SK-N-SH treated with all-trans-retinoic acid at 6 μM for 48 hours (cell line): ENCODE measurements at regions not wholly inside any gene's neighbourhood (a gene's known extent, or its start where the extent isn't known, plus 50 kb on each side); places are given as distances from the start of the nearest gene placed in this dataset.

Experiments
- CSDC2 ChIP-seq: fragments of 250-450 bp; sonication (Bioruptor Pico); IDR thresholded peaks from 2 replicates; pipeline ENCODE4 v1.5.0; 2020; ENCODE audit warnings: mild to moderate bottlenecking, moderate library complexity
- OSR1 ChIP-seq: fragments of 250-450 bp; sonication (Bioruptor Pico); IDR thresholded peaks from 2 replicates; pipeline ENCODE4 v1.8.0; 2022; ENCODE audit warnings: moderate library complexity, mild to moderate bottlenecking, inconsistent platforms
- PPARA ChIP-seq: fragments of 250-450 bp; sonication (Bioruptor Pico); IDR thresholded peaks from 2 replicates; pipeline ENCODE4 v1.5.0; 2020; ENCODE audit warnings: mild to moderate bottlenecking, borderline replicate concordance
- RARB ChIP-seq: fragments of 250-450 bp; sonication (Bioruptor Pico); IDR thresholded peaks from 2 replicates; pipeline ENCODE4 v1.8.0; 2021; ENCODE audit warnings: mild to moderate bottlenecking, moderate library complexity
- ZC3H10 ChIP-seq: fragments of 250-450 bp; sonication (Bioruptor Pico); IDR thresholded peaks from 2 replicates; pipeline ENCODE4 v1.5.1; 2021; ENCODE audit warnings: mild to moderate bottlenecking, moderate library complexity
- ZFP3 ChIP-seq: fragments of 250-450 bp; sonication (Bioruptor Pico); IDR thresholded peaks from 2 replicates; pipeline ENCODE4 v1.5.0; 2020; ENCODE audit warnings: mild to moderate bottlenecking, moderate library complexity
- ZFP30 ChIP-seq: fragments of 450-650 bp; formaldehyde crosslinking; IDR thresholded peaks from 2 replicates; pipeline ENCODE4 v1.5.0; 2022; ENCODE audit warnings: mild to moderate bottlenecking, moderate library complexity
- TF ChIP-seq, protein P1 (sequence below): fragments of 250-450 bp; sonication (Bioruptor Pico); IDR thresholded peaks from 2 replicates; pipeline ENCODE4 v1.8.0; 2020; ENCODE audit warnings: mild to moderate bottlenecking, moderate library complexity, borderline replicate concordance
- TF ChIP-seq, protein P2 (sequence below): fragments of 250-450 bp; sonication (Bioruptor Pico); IDR thresholded peaks from 2 replicates; pipeline ENCODE4 v1.8.0; 2021; ENCODE audit warnings: low read depth, mild to moderate bottlenecking, moderate library complexity, borderline replicate concordance
- TF ChIP-seq, protein P3 (sequence below): fragments of 250-450 bp; sonication (Bioruptor Pico); IDR thresholded peaks from 2 replicates; pipeline ENCODE4 v1.5.0; 2020; ENCODE audit warnings: mild to moderate bottlenecking, moderate library complexity

DNA sequence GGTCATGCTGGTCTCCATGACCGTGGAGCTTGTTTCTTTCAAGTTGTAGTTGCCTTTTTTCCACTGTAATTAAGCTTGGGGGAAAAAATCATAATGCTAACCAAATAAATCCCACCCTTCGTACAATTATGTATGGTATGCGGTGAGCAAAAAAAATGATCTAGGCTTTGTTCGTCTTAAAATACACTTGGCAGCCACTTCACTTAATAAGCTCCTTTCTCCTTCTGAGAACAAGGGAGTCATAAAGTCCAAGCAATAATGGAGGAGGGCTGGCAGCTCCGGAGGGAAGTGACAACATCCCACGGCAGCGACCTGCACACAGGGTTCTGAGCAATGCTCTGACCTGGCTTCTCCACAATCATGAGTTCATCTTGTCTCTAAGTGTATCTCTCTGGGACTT lies 91.2 kb upstream of the KLHL29 start:
- TF ChIP-seq ZFP3 (CRISPR knock-in tag) (no peak), ZC3H10 (CRISPR knock-in tag) (no peak), PPARA (CRISPR knock-in tag) (no peak), RARB (CRISPR knock-in tag) (no peak), CSDC2 (CRISPR knock-in tag) (no peak), OSR1 (CRISPR knock-in tag) (no peak), ZFP30 (no peak)
- TF ChIP-seq, protein P1, sequence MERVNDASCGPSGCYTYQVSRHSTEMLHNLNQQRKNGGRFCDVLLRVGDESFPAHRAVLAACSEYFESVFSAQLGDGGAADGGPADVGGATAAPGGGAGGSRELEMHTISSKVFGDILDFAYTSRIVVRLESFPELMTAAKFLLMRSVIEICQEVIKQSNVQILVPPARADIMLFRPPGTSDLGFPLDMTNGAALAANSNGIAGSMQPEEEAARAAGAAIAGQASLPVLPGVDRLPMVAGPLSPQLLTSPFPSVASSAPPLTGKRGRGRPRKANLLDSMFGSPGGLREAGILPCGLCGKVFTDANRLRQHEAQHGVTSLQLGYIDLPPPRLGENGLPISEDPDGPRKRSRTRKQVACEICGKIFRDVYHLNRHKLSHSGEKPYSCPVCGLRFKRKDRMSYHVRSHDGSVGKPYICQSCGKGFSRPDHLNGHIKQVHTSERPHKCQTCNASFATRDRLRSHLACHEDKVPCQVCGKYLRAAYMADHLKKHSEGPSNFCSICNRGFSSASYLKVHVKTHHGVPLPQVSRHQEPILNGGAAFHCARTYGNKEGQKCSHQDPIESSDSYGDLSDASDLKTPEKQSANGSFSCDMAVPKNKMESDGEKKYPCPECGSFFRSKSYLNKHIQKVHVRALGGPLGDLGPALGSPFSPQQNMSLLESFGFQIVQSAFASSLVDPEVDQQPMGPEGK (CRISPR knock-in tag) = no peak
- TF ChIP-seq, protein P2, sequence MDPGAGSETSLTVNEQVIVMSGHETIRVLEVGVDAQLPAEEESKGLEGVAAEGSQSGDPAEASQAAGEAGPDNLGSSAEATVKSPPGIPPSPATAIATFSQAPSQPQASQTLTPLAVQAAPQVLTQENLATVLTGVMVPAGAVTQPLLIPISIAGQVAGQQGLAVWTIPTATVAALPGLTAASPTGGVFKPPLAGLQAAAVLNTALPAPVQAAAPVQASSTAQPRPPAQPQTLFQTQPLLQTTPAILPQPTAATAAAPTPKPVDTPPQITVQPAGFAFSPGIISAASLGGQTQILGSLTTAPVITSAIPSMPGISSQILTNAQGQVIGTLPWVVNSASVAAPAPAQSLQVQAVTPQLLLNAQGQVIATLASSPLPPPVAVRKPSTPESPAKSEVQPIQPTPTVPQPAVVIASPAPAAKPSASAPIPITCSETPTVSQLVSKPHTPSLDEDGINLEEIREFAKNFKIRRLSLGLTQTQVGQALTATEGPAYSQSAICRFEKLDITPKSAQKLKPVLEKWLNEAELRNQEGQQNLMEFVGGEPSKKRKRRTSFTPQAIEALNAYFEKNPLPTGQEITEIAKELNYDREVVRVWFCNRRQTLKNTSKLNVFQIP (CRISPR knock-in tag) = no peak
- TF ChIP-seq, protein P3, sequence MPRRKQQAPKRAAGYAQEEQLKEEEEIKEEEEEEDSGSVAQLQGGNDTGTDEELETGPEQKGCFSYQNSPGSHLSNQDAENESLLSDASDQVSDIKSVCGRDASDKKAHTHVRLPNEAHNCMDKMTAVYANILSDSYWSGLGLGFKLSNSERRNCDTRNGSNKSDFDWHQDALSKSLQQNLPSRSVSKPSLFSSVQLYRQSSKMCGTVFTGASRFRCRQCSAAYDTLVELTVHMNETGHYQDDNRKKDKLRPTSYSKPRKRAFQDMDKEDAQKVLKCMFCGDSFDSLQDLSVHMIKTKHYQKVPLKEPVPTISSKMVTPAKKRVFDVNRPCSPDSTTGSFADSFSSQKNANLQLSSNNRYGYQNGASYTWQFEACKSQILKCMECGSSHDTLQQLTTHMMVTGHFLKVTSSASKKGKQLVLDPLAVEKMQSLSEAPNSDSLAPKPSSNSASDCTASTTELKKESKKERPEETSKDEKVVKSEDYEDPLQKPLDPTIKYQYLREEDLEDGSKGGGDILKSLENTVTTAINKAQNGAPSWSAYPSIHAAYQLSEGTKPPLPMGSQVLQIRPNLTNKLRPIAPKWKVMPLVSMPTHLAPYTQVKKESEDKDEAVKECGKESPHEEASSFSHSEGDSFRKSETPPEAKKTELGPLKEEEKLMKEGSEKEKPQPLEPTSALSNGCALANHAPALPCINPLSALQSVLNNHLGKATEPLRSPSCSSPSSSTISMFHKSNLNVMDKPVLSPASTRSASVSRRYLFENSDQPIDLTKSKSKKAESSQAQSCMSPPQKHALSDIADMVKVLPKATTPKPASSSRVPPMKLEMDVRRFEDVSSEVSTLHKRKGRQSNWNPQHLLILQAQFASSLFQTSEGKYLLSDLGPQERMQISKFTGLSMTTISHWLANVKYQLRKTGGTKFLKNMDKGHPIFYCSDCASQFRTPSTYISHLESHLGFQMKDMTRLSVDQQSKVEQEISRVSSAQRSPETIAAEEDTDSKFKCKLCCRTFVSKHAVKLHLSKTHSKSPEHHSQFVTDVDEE = no peak
